ENCODE measurements at regions not wholly inside any gene's neighbourhood (a gene's known extent, or its start where the extent isn't known, plus 50 kb on each side); places are given as distances from the start of the nearest gene placed in this dataset.
A peak's percentile ranks its signal among the peaks of the same experiment; 100 is the strongest.

GRCh38 chr3:177475356-177475665, 278.0 kb upstream of the TBL1XR1 start:
- ChIA-PET POLR2A (ENCODE audit: low non-redundant PET) (no interaction called here), CTCF (interaction anchor here (0.6 kb wide), 1 partner anchor 369 kb away, joined by 3 read pairs; no protein-coding TSS in a partner anchor)
- no peak overlapping the region for H3K27ac ChIP-seq
- no peak for TF ChIP-seq CTCF (conservative IDR thresholded peaks at IDR 0.05; ENCODE audit: low read depth)
- no peak for DNase-seq (ENCODE audit: low spot score)

GRCh38 chr3:177476495-177476894, 279.2 kb upstream of the TBL1XR1 start:
- TF ChIP-seq CTCF (conservative IDR thresholded peaks at IDR 0.05; ENCODE audit: low read depth): no peak
- no peak overlapping the region for H3K27ac ChIP-seq
- DNase-seq (ENCODE audit: low spot score): no peak
- ChIA-PET POLR2A (ENCODE audit: low non-redundant PET) (no interaction called here), CTCF (no interaction called here)

GRCh38 chr3:177476921-177477435, 279.7 kb upstream of the TBL1XR1 start:
- ChIA-PET POLR2A (ENCODE audit: low non-redundant PET) (no interaction called here), CTCF (no interaction called here)
- DNase-seq (ENCODE audit: low spot score): no peak
- H3K27ac ChIP-seq: peak overlapping the region; percentile 87
- TF ChIP-seq CTCF (conservative IDR thresholded peaks at IDR 0.05; ENCODE audit: low read depth): no peak

- DNase-seq (ENCODE audit: low spot score): peak; percentile 85
- no peak for TF ChIP-seq CTCF (conservative IDR thresholded peaks at IDR 0.05; ENCODE audit: low read depth)
- peak overlapping the region; percentile 97 for H3K27ac ChIP-seq
- ChIA-PET POLR2A (ENCODE audit: low non-redundant PET) (no interaction called here), CTCF (interaction anchor here (0.5 to 0.6 kb wide), 3 partner anchors 63 to 766 kb away, joined by 3 to 5 read pairs (median 4); no protein-coding TSS in a partner anchor)
These were observed 281.0 kb upstream of the TBL1XR1 start for GRCh38 chr3:177478170-177478867.

GRCh38 chr3:177479630-177480029, 282.3 kb upstream of the TBL1XR1 start:
- POLR2A ChIA-PET (ENCODE audit: low non-redundant PET): no interaction called here
- TF ChIP-seq CTCF (conservative IDR thresholded peaks at IDR 0.05; ENCODE audit: low read depth): no peak
- H3K27ac ChIP-seq: no peak overlapping the region
- CTCF ChIA-PET: no interaction called here
- no peak for DNase-seq (ENCODE audit: low spot score)

- TF ChIP-seq CTCF (conservative IDR thresholded peaks at IDR 0.05; ENCODE audit: low read depth): no peak
- no peak for DNase-seq (ENCODE audit: low spot score)
- POLR2A ChIA-PET (ENCODE audit: low non-redundant PET): no interaction called here
- no peak overlapping the region for H3K27ac ChIP-seq
- CTCF ChIA-PET: no interaction called here
These were observed 284.0 kb upstream of the TBL1XR1 start for GRCh38 chr3:177481329-177481728.

Measured in RWPE1 (cell line).